ENCODE measurements at regions not wholly inside any gene's neighbourhood (a gene's known extent, or its start where the extent isn't known, plus 50 kb on each side); places are given as distances from the start of the nearest gene placed in this dataset.

- TF ChIP-seq EZH2 (IDR thresholded peaks at IDR 0.05; ENCODE audit: low read length, unreplicated experiment), result no peak
- no peak for TF ChIP-seq CTCF (conservative IDR thresholded peaks at IDR 0.05; ENCODE audit: low read depth, low read length)
- TF ChIP-seq EZH2phosphoT487 (IDR thresholded peaks at IDR 0.05; ENCODE audit: borderline replicate concordance, low read length), result no peak
Observed at GRCh38 chr20:40572251-40572650, 116.8 kb downstream of the MAFB start.
